Cardiac fibroblast (primary cell): ENCODE measurements at regions not wholly inside any gene's neighbourhood (a gene's known extent, or its start where the extent isn't known, plus 50 kb on each side); places are given as distances from the start of the nearest gene placed in this dataset.
"Not testable (repeated sequence)": the region's sequence is repeated elsewhere in the genome, so short reads cannot be mapped to it uniquely, and the experiment has no call there.

Source experiments
- DNase-seq, 2 donors: peaks; one replicate each; pipeline versions ENCODE4 v3.0.0 to v3.0.0-alpha.2; 2010; ENCODE audit warnings: low read depth in 2 of 2
- H3K4me3 ChIP-seq, 2 donors: replicated peaks in 1 of 2; 1 replicate in 1 of 2; 2 replicates in 1 of 2; pipeline ENCODE4 v1.5.1; 2011; ENCODE audit warnings: low read depth in 2 of 2, low read length in 2 of 2, mild to moderate bottlenecking in 2 of 2, moderate library complexity in 1 of 2
- CTCF ChIP-seq: IDR thresholded peaks from one replicate; pipeline ENCODE4 v1.5.1; 2011; ENCODE audit warnings: low read depth, mild to moderate bottlenecking, low read length, inconsistent platforms

GRCh38 chr1:5727871-5728643, 264.2 kb downstream of the NPHP4 start:
- no peak overlapping the region for H3K4me3 ChIP-seq
- no peak for TF ChIP-seq CTCF
- no peak for DNase-seq

DNA sequence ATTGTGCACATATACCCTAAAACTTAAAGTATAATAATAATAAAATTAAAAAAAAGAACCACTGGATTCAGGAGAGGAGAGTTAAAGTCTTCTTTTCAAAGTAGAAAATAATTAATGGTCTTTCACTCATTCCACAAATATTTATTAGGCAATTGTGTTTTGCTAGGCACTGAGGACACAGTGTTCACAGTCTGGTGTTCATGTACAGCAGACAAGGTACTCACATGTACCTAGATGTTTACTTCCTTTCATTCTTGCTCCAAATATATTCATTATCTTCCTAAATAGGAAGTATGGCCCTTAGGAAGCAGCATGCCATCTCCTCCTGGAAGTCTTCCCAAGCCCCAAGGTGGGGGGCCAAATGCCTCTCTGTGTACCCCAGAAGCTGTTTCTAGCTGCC, 265.0 kb downstream of the NPHP4 start:
- no peak for DNase-seq
- TF ChIP-seq CTCF, result no peak
- H3K4me3 ChIP-seq, result no peak overlapping the region

- not testable (repeated sequence) for DNase-seq, H3K4me3 ChIP-seq
These were observed 265.5 kb downstream of the NPHP4 start for GRCh38 chr1:5726586-5727184.

GRCh38 chr1:5725855-5726585, 266.2 kb downstream of the NPHP4 start:
- DNase-seq, result no peak
- no peak overlapping the region for H3K4me3 ChIP-seq
- no peak for TF ChIP-seq CTCF

- TF ChIP-seq CTCF, result no peak
- DNase-seq, result no peak
- no peak overlapping the region for H3K4me3 ChIP-seq
These were observed 266.8 kb downstream of the NPHP4 start for GRCh38 chr1:5725406-5725805.

DNA sequence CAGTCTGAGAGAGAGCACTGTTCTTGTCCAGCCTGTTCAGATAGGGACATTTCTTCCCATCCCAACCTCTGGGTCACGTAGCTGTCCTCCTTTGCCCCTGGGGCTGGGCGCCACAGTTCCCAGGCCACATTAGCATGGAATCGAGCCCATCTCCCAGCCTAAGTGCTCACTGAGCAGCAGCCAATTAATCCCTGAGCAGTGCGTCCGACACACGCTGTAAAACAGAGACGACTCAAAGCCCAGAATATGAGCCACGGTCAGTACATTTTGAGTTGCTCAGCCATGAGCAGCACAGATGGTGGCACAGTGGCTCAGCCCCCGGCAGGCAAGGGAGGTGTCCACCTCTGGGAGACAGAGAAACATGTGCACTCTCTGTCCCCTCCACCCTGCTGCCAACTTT, 267.4 kb downstream of the NPHP4 start:
- DNase-seq, result no peak
- no peak for TF ChIP-seq CTCF

GRCh38 chr1:5722635-5723164, 269.5 kb downstream of the NPHP4 start:
- no peak for DNase-seq
- no peak for TF ChIP-seq CTCF
- no peak overlapping the region for H3K4me3 ChIP-seq

More for the DNA sequence above, 267.4 kb downstream of the NPHP4 start:
- H3K4me3 ChIP-seq, result no peak overlapping the region
